ENCODE measurements at regions not wholly inside any gene's neighbourhood (a gene's known extent, or its start where the extent isn't known, plus 50 kb on each side); places are given as distances from the start of the nearest gene placed in this dataset.

DNA sequence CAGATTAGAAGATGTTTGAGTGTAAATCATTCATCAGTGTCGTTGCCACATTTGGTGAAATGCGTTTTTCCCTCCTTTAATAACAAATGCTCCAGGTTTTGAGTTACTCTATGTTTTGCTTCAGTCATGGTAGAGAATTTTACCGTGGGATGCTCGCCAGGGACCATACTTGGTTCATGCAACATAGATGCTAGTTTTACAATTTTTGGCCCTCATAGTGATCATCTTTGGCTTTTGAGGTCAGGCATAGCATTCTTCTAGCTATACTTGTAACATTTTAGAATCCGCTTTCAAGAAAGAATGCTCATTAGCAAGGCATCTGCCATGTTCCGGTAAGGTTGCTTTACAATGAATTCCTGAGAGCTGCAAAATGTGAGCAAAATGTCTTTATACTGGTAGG lies 147.2 kb downstream of the SPCS3 start:
- no peak for DNase-seq
- Histone ChIP-seq H3K27me3 (ENCODE audit: insufficient read depth, low read length, poor library complexity) (no peaks in the 10 kb centered on the region), H4K20me1 (ENCODE audit: insufficient read depth, low read length) (no peaks in the 10 kb centered on the region), H2AFZ (ENCODE audit: low read depth, low read length) (no peak overlapping the region), H3K4me1 (ENCODE audit: insufficient read depth, low read length) (no peaks in the 10 kb centered on the region), H3K79me2 (ENCODE audit: insufficient read depth, low read length) (no peaks in the 10 kb centered on the region), H3K4me2 (ENCODE audit: insufficient read depth, low read length) (no peak overlapping the region), H3K9ac (ENCODE audit: low read depth, low read length) (no peak overlapping the region), H3K36me3 (ENCODE audit: insufficient read depth, low read length) (no peaks in the 10 kb centered on the region), H3K27ac (ENCODE audit: low read length) (no peak overlapping the region), H3K4me3 (ENCODE audit: low read depth in 1 of 2, low read length in 2 of 2) (no peak overlapping the region), H3K9me3 (ENCODE audit: insufficient read depth, low read length, severe bottlenecking) (no peaks in the 10 kb centered on the region)
- TF ChIP-seq, protein P1, sequence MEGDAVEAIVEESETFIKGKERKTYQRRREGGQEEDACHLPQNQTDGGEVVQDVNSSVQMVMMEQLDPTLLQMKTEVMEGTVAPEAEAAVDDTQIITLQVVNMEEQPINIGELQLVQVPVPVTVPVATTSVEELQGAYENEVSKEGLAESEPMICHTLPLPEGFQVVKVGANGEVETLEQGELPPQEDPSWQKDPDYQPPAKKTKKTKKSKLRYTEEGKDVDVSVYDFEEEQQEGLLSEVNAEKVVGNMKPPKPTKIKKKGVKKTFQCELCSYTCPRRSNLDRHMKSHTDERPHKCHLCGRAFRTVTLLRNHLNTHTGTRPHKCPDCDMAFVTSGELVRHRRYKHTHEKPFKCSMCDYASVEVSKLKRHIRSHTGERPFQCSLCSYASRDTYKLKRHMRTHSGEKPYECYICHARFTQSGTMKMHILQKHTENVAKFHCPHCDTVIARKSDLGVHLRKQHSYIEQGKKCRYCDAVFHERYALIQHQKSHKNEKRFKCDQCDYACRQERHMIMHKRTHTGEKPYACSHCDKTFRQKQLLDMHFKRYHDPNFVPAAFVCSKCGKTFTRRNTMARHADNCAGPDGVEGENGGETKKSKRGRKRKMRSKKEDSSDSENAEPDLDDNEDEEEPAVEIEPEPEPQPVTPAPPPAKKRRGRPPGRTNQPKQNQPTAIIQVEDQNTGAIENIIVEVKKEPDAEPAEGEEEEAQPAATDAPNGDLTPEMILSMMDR (IDR thresholded peaks at IDR 0.05; ENCODE audit: borderline replicate concordance, extremely low read depth, low read length, poor library complexity, severe bottlenecking), result no peak
- no peak for TF ChIP-seq EZH2 (IDR thresholded peaks at IDR 0.05; ENCODE audit: borderline replicate concordance, low read depth, low read length, severe bottlenecking)
- no peak for ATAC-seq (ENCODE audit: insufficient read depth, low read depth)

DNA sequence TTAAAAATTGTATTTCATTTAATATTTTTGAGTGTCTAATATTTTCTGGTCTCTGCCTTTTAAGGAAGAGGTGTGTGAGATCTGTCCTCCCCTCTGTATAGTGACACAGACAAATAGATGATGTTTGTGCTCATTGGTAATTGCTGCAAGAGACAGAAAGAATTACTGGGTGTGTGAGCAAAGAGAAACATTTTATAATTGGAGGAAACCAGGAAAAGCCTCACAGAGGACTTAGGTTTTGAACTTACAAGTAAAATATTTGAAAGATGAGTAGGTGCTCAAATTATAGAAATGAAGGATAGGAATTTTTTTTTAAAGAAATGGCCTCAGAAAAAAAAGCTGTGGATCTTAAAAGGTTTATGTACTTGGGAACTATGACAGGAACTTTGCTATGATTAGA lies 149.8 kb downstream of the SPCS3 start:
- Histone ChIP-seq H3K9me3 (ENCODE audit: insufficient read depth, low read length, severe bottlenecking) (no peaks in the 10 kb centered on the region), H3K9ac (ENCODE audit: low read depth, low read length) (no peak overlapping the region), H3K4me3 (ENCODE audit: low read depth in 1 of 2, low read length in 2 of 2) (no peak overlapping the region), H4K20me1 (ENCODE audit: insufficient read depth, low read length) (no peaks in the 10 kb centered on the region), H3K4me2 (ENCODE audit: insufficient read depth, low read length) (no peak overlapping the region), H3K36me3 (ENCODE audit: insufficient read depth, low read length) (no peaks in the 10 kb centered on the region), H3K27me3 (ENCODE audit: insufficient read depth, low read length, poor library complexity) (no peaks in the 10 kb centered on the region), H2AFZ (ENCODE audit: low read depth, low read length) (no peak overlapping the region), H3K4me1 (ENCODE audit: insufficient read depth, low read length) (no peaks in the 10 kb centered on the region), H3K79me2 (ENCODE audit: insufficient read depth, low read length) (no peaks in the 10 kb centered on the region), H3K27ac (ENCODE audit: low read length) (no peak overlapping the region)
- TF ChIP-seq, protein P1 (IDR thresholded peaks at IDR 0.05; ENCODE audit: borderline replicate concordance, extremely low read depth, low read length, poor library complexity, severe bottlenecking), result no peak
- TF ChIP-seq EZH2 (IDR thresholded peaks at IDR 0.05; ENCODE audit: borderline replicate concordance, low read depth, low read length, severe bottlenecking), result no peak
- DNase-seq (no peak), ATAC-seq (ENCODE audit: insufficient read depth, low read depth) (no peak)

DNA sequence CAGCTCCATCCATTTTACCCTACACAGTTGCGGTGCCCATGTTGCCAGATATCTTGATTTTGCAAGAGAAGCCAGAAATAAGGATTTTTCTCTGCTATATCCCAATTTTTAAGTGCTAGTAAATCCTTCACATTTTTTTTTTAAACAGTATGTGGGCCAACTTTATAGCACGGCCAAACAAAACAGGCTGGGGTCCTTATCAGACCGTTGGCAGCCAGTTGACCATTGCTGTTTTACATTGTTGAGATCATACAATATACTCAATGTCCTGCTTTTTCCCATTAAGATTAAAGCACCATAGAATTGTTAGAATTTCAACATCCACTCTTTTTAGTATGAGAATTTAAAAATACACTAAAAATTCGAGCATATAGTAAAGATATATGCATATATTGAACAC lies 150.9 kb downstream of the SPCS3 start:
- Histone ChIP-seq H3K4me3 (ENCODE audit: low read depth in 1 of 2, low read length in 2 of 2) (no peak overlapping the region), H3K27ac (ENCODE audit: low read length) (no peak overlapping the region), H3K36me3 (ENCODE audit: insufficient read depth, low read length) (no peaks in the 10 kb centered on the region), H3K4me2 (ENCODE audit: insufficient read depth, low read length) (no peak overlapping the region), H4K20me1 (ENCODE audit: insufficient read depth, low read length) (no peaks in the 10 kb centered on the region), H2AFZ (ENCODE audit: low read depth, low read length) (no peak overlapping the region), H3K9ac (ENCODE audit: low read depth, low read length) (no peak overlapping the region), H3K4me1 (ENCODE audit: insufficient read depth, low read length) (no peaks in the 10 kb centered on the region), H3K79me2 (ENCODE audit: insufficient read depth, low read length) (no peaks in the 10 kb centered on the region), H3K9me3 (ENCODE audit: insufficient read depth, low read length, severe bottlenecking) (no peaks in the 10 kb centered on the region), H3K27me3 (ENCODE audit: insufficient read depth, low read length, poor library complexity) (no peaks in the 10 kb centered on the region)
- TF ChIP-seq EZH2 (IDR thresholded peaks at IDR 0.05; ENCODE audit: borderline replicate concordance, low read depth, low read length, severe bottlenecking), result no peak
- TF ChIP-seq, protein P1 (IDR thresholded peaks at IDR 0.05; ENCODE audit: borderline replicate concordance, extremely low read depth, low read length, poor library complexity, severe bottlenecking), result no peak
- DNase-seq, result no peak
- ATAC-seq (ENCODE audit: insufficient read depth, low read depth), result no peak

DNA sequence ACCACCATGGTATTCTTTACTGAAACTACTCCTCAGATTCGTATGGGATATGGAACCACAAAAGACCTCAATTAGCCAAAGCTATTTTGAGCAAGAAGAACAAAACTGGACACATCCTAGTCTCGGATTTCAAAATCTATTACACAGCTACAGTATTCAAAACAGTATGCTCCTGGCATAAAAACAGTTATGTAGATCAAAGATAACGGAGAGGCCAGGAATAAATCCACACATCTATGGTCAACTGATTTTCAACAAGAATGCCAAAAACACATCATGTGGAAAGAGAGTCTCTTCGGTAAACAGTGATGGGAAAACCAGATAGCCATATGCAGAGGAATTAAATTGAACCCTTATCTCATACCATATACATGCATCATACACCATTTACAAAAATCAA lies 155.3 kb downstream of the SPCS3 start:
- Histone ChIP-seq H3K36me3 (ENCODE audit: insufficient read depth, low read length) (no peaks in the 10 kb centered on the region), H3K9me3 (ENCODE audit: insufficient read depth, low read length, severe bottlenecking) (no peaks in the 10 kb centered on the region), H3K4me3 (ENCODE audit: low read depth in 1 of 2, low read length in 2 of 2) (no peak overlapping the region), H3K4me1 (ENCODE audit: insufficient read depth, low read length) (no peaks in the 10 kb centered on the region), H4K20me1 (ENCODE audit: insufficient read depth, low read length) (no peaks in the 10 kb centered on the region), H3K4me2 (ENCODE audit: insufficient read depth, low read length) (no peak overlapping the region), H3K79me2 (ENCODE audit: insufficient read depth, low read length) (no peaks in the 10 kb centered on the region), H3K27ac (ENCODE audit: low read length) (no peak overlapping the region), H3K9ac (ENCODE audit: low read depth, low read length) (no peak overlapping the region), H3K27me3 (ENCODE audit: insufficient read depth, low read length, poor library complexity) (no peaks in the 10 kb centered on the region), H2AFZ (ENCODE audit: low read depth, low read length) (no peak overlapping the region)
- TF ChIP-seq, protein P1 (IDR thresholded peaks at IDR 0.05; ENCODE audit: borderline replicate concordance, extremely low read depth, low read length, poor library complexity, severe bottlenecking), result no peak
- DNase-seq (no peak), ATAC-seq (ENCODE audit: insufficient read depth, low read depth) (no peak)

Measured in DND-41 (cell line).